GM12878 (cell line): ENCODE measurements at regions not wholly inside any gene's neighbourhood (a gene's known extent, or its start where the extent isn't known, plus 50 kb on each side); places are given as distances from the start of the nearest gene placed in this dataset.

Experiments
- CTCF ChIP-seq, 3 experiments: IDR thresholded peaks in 2 of 3; conservative IDR thresholded peaks in 1 of 3; 2 replicates each; pipeline ENCODE4 v1.5.1; 2011; ENCODE audit warnings: low read depth in 3 of 3, low read length in 3 of 3, mild to moderate bottlenecking in 3 of 3, control low read depth in 2 of 3, moderate library complexity in 2 of 3, inconsistent platforms in 1 of 3, mixed read lengths in 1 of 3; ENCODE audit not compliant: control insufficient read depth in 2 of 3, insufficient read depth in 1 of 3; ENCODE audit errors: extremely low read depth in 1 of 3
- EZH2 ChIP-seq: IDR thresholded peaks from 2 replicates; pipeline ENCODE4 v1.6.1; 2012; ENCODE audit warnings: low read depth, mild to moderate bottlenecking, control low read depth, inconsistent platforms, low read length, borderline replicate concordance; ENCODE audit not compliant: control insufficient read depth
- MXI1 ChIP-seq: fragments of 150-350 bp; IDR thresholded peaks from 2 replicates; pipeline ENCODE4 v1.6.1; 2011; ENCODE audit warnings: low read depth, mild to moderate bottlenecking, inconsistent platforms, low read length, improper control_type of control experiment
- NR2C2 ChIP-seq: IDR thresholded peaks from 2 replicates; pipeline ENCODE4 v1.6.1; 2011; ENCODE audit warnings: borderline replicate concordance, low read depth; ENCODE audit not compliant: control insufficient read depth, insufficient read length
- SMC3 ChIP-seq: IDR thresholded peaks from 2 replicates; pipeline ENCODE4 v1.6.1; 2011; ENCODE audit warnings: low read length, improper control_type of control experiment, borderline replicate concordance

- TF ChIP-seq CTCF (IDR thresholded peaks at IDR 0.05 in 2 of 3, conservative IDR thresholded peaks at IDR 0.05 in 1 of 3; ENCODE audit: control insufficient read depth in 2 of 3, extremely low read depth in 1 of 3, insufficient read depth in 1 of 3, low read depth in 3 of 3, low read length in 3 of 3) (no peak), EZH2 (no peak), MXI1 (no peak), NR2C2 (no peak), SMC3 (no peak)
Observed at GRCh38 chr16:65280845-65281512, 159.1 kb upstream of the CDH11 start.
